ENCODE measurements at regions not wholly inside any gene's neighbourhood (a gene's known extent, or its start where the extent isn't known, plus 50 kb on each side); places are given as distances from the start of the nearest gene placed in this dataset.

GRCh38 chr2:150609831-150610582 is 122.5 kb upstream of the RND3 start:
- no peak for DNase-seq

- no peak for DNase-seq
Observed at GRCh38 chr2:150608341-150608740, 120.9 kb upstream of the RND3 start.

DNA sequence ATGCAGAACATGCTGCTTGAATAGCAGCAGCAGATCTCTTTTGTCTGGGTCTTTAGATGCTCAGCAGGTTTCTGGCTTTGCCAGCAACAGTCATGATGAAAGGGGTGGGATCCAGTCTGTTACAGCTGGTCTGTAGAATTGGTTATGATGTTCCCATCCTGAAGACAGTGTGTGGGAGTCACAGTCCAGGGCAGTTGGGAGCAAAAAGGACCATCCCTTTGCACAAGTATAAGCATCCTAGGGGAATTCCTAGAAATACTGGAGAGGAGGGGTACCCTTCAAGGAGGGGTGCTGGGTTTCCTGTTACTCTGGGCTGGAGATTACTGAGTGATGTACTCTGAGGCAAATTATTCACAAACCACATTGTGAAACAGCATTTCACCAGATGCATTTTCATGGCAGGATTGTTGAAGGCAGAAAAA is 119.9 kb upstream of the RND3 start:
- DNase-seq: peak; percentile 27

DNA sequence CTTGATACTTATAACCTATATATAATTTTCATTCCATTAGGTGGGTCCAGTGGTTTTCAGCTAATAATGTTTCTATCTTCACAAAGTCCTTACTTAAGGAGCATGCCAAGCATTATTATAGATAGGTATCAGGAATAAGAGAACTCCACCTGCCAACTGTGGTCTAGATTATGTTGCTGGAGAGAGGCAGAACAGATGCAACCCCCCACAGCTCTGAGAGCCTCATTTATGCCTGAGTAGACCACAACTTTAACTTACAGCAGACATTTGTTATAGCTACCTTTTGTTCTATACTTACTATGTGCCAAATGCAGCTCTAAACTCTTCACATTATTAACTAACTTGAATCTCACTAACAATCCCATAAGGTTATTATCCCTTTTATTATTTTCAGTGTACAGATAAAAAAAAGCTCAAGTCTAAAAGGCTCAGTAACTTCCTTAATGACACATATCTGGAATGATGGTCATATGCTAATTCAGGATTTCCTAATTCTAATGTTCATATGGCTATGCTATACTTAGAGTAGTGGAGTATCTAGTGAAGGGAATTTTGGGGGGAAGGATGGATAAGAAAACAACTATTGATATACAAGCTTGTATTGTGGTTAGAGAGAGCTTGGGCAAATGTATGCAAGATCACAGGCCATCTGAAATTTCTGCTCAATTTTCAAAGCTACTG is 119.1 kb upstream of the RND3 start:
- DNase-seq: peak; percentile 90

GRCh38 chr2:150605664-150606063 is 118.2 kb upstream of the RND3 start:
- DNase-seq: peak; percentile 52

DNA sequence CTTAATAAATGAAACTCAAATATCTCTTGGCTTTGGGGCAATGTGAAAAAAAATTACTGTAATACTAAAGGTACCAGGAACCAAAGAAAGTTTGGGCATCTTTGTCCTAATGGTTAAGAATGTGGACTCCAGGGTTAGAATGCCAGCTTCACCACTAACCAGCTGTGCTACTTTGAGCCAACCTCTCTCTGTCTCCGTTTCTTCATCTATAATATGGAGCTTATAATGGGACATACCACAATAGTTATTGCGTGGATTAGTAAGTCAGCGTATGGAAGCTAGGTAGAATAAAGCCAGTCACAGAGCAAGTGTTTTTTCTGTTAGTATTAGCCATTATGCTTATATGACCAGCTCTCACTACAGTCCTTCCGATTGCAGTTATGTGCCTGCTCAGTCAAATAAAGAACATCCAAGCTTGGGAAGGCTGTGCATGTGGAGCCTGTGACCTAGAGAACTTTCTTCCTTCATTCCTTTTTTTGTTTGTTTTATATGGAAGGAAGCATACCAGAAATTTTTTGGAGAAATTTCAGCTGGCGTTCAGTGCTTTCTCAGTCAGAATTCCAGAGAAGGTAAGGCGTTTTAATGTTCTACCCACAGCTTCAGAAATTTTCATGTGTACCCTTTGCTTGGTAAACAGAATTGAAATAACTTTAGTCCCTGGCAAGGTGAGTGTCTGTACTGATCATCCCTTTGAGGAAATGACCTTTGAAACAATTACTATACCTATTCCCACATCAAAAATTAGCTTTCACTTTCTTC is 114.0 kb upstream of the RND3 start:
- no peak for DNase-seq

- DNase-seq: no peak
Observed at GRCh38 chr2:150599889-150600288, 112.4 kb upstream of the RND3 start.

DNA sequence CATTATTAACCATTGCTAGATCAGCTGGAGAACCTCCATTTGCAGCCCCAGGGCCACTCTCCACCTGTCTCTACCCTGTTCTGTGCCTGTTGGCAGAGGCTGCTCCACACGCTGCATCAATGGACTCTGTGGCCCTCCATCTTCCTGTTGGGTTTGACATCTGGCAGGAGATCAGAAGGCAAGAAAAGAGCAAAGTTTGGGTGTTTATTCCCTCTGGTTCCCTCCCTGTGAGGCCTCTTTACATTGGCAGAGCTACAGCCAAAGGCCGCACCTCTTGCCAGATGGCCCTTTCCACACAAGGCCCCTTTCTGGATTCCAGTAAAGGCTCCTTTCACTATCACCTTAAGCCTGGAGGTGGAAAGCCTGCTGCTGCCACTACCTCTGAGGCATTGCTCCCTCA is 110.9 kb upstream of the RND3 start:
- DNase-seq: peak; percentile 85

- peak; percentile 76 for DNase-seq
Observed at GRCh38 chr2:150595803-150596470, 108.5 kb upstream of the RND3 start.

- DNase-seq: no peak
Observed at GRCh38 chr2:150594299-150594698, 106.8 kb upstream of the RND3 start.

DNA sequence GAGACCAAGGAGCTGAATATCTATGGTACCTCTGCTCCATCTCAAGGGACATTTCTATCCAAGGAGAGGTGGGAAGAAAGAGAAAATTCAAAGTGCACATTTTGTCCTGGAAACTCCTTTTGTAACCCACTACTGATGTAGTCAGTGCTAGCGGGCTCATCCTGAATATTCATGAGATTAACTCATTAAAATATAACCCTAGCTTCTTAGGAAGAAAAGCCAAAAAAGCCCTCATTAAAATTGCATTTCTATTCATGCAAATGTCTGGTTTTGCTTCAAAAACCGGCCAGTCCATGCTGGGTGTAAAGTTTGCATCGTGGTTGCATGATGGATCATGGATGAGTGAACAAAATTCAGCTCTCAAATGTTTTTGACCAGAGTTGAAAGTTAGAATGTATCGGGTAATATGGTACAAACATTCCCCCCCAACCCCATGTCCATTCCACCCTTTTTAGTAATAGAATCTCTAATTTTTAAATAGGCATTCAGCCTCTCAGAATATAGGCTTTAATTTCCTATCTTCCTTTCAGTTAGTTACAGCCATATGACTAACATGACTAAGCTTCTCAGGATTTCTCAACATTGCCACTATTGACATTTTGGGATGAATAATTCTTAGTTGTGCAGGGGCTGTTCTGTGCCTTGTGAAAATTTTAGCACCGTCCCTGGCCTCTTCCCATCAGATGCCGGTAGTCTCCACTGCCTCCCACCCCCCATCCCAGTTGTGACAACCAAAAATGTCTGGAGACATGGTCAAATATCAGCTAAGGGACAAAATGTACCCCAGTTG is 104.2 kb upstream of the RND3 start:
- DNase-seq: no peak

DNA sequence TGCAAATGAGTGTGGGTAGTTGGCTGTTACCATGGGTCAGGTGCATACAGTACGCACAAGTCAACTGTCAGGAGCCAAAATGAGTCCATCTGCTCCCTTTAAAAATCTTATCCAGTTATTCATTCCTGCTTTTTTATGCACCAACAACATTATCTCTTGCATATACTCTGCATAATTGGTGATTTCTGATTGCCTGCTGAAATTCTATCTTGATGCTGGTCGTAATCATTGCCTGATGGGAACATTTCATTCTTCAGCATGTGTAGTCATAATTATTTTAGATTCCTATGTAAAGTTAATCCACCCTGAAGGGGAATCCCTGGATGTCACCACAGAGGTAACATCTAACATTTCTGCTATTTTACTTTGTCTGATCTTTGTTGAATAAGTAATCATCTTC is 102.2 kb upstream of the RND3 start:
- peak; percentile 10 for DNase-seq

DNA sequence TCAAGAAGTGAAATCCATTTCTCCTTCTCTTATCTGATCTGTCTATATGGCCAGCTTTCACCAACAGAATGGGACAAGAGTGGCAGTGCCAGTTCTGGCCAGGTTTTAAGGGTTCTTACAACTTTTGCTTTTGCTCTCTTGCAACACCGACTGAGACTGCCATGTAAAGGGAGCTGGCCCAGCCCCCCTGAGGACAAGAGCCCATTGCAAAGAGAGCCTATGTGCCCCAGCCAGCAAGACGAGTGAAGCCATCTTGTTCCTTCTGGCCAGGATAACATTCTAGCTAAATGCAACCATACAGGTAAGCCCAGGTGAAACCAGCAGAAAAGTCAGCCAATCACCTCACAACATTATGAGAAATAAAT is 101.0 kb upstream of the RND3 start:
- DNase-seq: no peak

- DNase-seq: peak; percentile 80
Observed at GRCh38 chr2:150587547-150588505, 100.4 kb upstream of the RND3 start.

DNA sequence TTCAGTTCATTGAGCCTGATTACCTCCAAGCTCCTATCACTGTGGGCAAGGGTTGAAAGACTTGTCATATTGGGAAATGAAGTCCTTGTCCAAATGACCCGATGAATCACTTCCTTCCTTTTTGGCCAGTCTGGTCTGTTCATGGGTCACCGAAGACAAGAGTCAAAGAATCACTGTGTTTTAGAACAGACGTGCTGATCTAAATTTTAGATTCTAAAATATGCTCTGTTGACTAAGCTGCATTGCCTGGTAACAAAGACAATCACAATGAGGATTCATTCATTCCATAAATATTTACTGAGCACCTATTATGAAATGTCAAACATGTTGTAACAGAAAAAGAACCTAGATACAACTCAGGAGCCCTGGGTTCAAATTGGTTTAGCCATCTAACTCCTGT is 99.4 kb upstream of the RND3 start:
- DNase-seq: no peak

DNA sequence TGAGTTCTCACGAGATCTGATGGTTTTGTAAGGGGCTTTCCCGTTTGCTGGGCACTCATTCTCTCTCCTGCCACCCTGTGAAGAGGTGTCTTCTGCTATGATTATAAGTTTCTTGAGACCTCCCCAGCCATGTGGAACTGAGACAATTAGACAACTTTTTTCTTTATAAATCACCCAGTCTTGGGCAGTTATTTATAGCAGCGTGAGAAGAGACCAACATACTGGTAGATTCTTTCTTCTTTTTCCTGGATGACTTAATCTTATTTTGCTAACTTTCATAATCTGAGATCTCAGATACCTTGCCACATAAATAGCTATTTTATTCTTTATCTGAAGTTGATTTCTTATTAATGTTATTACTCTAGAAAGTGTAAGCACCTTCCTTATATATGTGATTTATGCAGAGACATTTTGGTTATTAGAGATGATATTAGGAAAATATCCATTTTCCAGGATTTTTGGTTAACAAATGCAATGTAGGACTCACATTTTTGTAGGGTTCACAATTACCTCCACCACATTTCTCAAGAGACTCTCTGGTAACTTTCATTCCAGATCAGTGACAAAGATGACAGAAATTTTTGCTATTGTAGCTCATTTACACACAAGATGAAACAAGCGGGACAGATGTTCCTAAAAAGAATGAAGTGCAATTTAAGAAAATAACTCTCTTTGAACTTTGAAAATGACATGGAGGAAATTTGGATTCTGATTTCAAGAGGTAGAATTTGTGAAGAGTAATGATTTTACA is 97.9 kb upstream of the RND3 start:
- DNase-seq: no peak

GRCh38 chr2:150584081-150584480 is 96.6 kb upstream of the RND3 start:
- DNase-seq: no peak

DNA sequence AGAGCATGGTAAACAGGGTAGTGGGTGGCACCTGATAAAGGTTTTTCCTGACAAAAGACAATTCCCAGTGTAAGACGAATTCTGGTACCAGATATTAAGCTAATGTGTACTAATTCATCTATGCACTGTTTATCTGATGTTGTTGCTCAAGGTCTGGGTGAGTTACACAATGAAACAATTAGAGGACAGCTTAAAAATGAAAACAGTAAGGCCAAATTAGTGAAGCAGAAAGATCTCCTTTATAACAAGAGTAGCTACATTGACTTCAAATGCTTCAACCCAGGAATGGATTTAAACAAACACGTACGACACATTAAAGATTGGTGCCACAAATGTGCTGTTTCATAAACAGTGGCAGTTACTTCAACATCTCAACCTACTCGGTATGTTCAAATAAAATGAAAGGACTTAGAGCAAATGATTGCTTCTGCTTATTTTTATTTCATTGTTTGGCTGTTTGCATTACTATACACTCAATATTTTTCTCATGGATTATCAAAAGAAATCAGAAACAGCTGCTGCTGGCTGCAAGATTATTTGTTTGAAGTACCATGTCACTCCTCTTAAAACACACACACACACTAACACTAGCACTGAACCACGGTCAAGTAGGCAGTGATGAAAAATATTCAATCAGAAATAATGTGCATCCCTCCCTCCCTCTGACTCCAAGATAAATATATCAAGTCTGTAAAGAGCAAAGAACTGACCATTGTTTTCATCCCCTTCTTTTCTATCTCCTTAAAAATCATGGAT is 94.4 kb upstream of the RND3 start:
- no peak for DNase-seq

- DNase-seq: no peak
Observed at GRCh38 chr2:150578481-150578880, 91.0 kb upstream of the RND3 start.

DNA sequence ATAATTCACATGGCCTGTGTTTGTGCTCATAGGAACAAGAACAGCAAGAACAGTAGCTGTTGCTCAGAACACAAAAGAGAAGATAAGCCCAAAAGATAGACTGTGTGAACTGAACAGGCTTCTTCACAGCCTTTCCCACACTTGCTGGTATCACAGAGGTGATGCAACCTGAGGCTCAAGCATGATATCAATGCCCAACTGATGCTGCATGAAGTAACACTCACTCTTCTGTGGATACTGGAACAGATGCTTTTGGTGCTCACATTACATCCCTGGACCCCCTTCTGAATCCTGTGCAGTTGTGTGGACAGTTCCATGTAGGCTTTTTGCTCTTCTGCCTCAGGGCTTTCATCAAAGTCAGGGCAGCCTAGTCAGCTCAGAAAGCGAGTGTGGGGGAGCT is 88.4 kb upstream of the RND3 start:
- peak; percentile 48 for DNase-seq

Measured in NCI-H2171 treated with DMSO at 0.1 percent for 48 hours (cell line).